ENCODE measurements at regions not wholly inside any gene's neighbourhood (a gene's known extent, or its start where the extent isn't known, plus 50 kb on each side); places are given as distances from the start of the nearest gene placed in this dataset.

- TF ChIP-seq, protein P1, sequence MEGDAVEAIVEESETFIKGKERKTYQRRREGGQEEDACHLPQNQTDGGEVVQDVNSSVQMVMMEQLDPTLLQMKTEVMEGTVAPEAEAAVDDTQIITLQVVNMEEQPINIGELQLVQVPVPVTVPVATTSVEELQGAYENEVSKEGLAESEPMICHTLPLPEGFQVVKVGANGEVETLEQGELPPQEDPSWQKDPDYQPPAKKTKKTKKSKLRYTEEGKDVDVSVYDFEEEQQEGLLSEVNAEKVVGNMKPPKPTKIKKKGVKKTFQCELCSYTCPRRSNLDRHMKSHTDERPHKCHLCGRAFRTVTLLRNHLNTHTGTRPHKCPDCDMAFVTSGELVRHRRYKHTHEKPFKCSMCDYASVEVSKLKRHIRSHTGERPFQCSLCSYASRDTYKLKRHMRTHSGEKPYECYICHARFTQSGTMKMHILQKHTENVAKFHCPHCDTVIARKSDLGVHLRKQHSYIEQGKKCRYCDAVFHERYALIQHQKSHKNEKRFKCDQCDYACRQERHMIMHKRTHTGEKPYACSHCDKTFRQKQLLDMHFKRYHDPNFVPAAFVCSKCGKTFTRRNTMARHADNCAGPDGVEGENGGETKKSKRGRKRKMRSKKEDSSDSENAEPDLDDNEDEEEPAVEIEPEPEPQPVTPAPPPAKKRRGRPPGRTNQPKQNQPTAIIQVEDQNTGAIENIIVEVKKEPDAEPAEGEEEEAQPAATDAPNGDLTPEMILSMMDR (CRISPR knock-in tag; IDR thresholded peaks at IDR 0.05) = no peak
- no peak for TF ChIP-seq CBX1 (IDR thresholded peaks at IDR 0.05; ENCODE audit: low read depth)
These were observed 176.5 kb upstream of the MAP3K1 start for GRCh38 chr5:56638768-56639238.

All from HepG2 (cell line).